ENCODE measurements at regions not wholly inside any gene's neighbourhood (a gene's known extent, or its start where the extent isn't known, plus 50 kb on each side); places are given as distances from the start of the nearest gene placed in this dataset.
"Not testable (repeated sequence)": the region's sequence is repeated elsewhere in the genome, so short reads cannot be mapped to it uniquely, and the experiment has no call there.

DNA sequence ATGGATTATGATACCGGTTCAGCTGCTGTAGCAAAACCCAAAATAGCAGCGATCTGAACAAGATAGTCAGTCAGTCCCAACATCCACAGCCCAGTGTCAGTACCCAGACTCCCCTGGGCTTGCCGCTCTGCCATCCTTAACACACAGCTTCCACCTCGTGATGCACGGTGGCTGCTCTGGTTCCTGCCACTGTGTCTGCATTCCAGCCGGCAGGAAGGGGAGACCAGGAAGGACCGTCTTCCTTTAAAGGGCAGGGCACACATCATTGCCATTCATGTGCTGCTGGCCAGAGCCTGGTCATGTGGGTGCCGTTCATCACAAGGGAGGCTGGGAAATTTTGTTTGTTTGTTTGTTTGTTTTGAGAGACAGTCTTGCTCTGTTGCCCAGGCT is 131.0 kb upstream of the IER5L start:
- TF ChIP-seq, protein P1, sequence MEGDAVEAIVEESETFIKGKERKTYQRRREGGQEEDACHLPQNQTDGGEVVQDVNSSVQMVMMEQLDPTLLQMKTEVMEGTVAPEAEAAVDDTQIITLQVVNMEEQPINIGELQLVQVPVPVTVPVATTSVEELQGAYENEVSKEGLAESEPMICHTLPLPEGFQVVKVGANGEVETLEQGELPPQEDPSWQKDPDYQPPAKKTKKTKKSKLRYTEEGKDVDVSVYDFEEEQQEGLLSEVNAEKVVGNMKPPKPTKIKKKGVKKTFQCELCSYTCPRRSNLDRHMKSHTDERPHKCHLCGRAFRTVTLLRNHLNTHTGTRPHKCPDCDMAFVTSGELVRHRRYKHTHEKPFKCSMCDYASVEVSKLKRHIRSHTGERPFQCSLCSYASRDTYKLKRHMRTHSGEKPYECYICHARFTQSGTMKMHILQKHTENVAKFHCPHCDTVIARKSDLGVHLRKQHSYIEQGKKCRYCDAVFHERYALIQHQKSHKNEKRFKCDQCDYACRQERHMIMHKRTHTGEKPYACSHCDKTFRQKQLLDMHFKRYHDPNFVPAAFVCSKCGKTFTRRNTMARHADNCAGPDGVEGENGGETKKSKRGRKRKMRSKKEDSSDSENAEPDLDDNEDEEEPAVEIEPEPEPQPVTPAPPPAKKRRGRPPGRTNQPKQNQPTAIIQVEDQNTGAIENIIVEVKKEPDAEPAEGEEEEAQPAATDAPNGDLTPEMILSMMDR (conservative IDR thresholded peaks at IDR 0.05; ENCODE audit: low read depth, low read length) = no peak
- no peak for DNase-seq (ENCODE audit: low read depth)
- no peak overlapping the region for H3K4me3 ChIP-seq (ENCODE audit: low read depth, low read length)

DNA sequence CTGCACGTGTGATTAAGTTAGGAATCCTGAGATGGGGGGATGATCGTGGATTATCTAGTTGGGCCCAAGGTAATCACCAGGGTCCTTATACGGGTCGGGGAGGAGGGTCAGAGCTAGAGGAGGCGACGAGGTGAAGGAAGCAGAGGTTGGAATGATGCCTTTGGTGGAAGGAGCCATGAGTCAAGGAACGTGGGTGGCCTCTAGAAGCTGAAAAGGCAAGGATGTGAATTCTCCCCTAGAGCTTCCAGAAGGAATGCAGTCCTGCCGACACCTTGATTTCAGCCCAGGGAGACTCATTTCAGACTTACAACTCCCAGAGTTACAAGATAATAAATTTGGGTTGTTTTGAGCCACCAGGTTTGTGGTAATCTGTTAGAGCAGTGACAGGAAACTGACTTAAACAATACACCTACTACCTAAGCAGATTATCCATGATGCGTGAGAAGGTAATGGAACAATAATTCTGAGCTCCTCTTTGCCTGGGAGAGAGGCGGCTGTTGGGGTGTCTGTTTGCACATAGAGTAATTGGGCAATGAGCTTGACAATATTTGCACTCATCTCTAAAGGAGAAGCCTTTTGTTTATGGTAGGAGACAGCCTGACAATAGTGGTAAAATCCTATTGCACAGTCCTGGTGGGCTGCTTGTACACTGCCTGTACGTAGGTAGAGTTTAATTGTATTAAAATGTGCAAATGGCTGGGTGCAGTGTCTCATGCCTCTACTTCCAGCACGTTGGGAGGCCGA is 129.3 kb upstream of the IER5L start:
- no peak overlapping the region for H3K4me3 ChIP-seq (ENCODE audit: low read depth, low read length)
- TF ChIP-seq, protein P1 (conservative IDR thresholded peaks at IDR 0.05; ENCODE audit: low read depth, low read length) = no peak
- no peak for DNase-seq (ENCODE audit: low read depth)

DNA sequence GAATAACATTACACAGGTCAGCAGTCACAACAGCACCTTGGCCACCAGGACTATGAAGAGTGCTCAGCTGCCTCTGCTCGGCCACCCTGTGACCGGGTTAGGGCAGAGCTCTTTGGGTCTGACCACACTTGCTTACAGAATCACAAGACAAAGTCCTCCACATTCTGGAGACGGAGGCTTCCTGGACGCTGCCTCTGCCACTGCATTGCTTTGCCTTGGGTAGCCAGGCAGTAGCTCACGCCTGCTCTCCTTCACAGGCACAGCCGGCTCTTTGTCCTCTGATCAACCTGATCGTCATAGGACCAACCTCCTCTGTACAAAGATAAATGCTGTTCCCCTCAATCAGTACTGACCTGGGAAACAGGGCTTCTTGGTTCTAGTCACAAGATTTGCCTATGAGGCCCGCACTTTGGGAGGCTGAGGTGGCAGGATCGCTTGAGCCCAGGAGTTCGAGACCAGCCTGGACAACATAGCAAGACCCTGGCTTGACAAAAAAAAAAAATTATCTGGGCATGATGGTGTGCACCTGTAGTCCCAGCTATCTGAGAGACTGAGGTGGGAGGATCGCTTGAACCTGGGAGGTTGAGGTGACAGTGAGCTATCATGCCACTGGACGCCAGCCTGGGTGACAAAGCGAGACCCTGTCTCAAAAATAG is 128.4 kb upstream of the IER5L start:
- DNase-seq (ENCODE audit: low read depth) = no peak
- TF ChIP-seq, protein P1 (conservative IDR thresholded peaks at IDR 0.05; ENCODE audit: low read depth, low read length) = no peak
- no peak overlapping the region for H3K4me3 ChIP-seq (ENCODE audit: low read depth, low read length)

DNA sequence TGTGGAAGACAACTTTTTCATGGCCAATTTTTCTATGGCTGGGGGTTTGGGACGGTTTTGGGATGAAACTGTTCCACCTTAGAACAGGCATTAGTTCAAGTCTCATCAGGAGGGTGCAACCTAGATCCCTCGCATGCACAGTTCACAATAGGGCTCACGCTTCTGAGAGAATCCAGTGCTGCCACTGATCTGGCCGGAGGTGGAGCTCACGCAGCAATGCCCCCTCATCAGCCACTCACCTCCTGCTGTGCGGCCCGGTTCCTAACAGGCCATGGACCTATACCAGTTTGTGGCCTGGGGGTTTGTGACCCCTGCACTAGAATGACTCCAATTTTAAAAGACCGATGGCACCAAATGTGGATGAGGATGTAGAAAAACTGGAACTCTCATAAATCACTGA is 127.2 kb upstream of the IER5L start:
- no peak for DNase-seq (ENCODE audit: low read depth)
- no peak overlapping the region for H3K4me3 ChIP-seq (ENCODE audit: low read depth, low read length)
- TF ChIP-seq, protein P1 (conservative IDR thresholded peaks at IDR 0.05; ENCODE audit: low read depth, low read length) = no peak

DNA sequence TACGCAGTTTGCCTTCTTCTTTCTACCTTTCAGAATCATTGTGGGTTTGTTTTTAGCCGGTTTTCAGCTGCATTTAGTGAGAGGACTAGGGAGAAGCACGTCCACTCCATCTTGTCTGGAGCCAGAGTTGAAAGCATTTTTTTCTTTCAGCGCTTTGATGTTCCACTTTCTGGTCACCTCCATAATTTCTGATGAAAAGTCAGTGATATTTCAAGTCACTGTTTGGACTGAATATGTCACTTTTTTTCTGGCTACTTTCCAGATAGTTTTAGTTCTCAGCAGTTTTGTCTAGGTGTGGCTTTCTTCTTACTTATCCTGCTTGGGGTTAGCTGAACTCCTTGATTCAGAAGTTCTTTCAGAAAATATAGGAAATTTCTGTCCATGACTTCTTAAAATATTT is 123.9 kb upstream of the IER5L start:
- DNase-seq (ENCODE audit: low read depth) = no peak
- TF ChIP-seq, protein P1 (conservative IDR thresholded peaks at IDR 0.05; ENCODE audit: low read depth, low read length) = no peak

DNA sequence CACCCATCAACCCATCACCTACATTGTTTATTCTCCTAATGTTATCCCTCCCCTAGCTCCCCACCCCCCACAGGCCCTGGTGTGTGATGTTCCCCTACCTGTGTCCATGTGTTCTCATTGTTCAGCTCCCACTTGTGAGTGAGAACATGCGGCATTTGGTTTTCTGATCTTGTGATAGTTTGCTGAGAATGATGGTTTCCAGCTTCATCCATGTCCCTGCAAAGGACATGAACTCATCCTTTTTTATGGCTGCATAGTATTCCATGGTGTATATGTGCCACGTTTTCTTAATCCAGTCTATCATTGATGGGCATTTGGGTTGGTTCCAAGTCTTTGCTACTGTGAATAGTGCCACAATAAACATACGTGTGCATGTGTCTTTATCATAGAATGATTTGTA is 118.1 kb upstream of the IER5L start:
- H3K4me3 ChIP-seq (ENCODE audit: low read depth, low read length); DNase-seq (ENCODE audit: low read depth): not testable (repeated sequence)

More for the DNA sequence above, 123.9 kb upstream of the IER5L start:
- H3K4me3 ChIP-seq (ENCODE audit: low read depth, low read length) = no peak overlapping the region

DNA sequence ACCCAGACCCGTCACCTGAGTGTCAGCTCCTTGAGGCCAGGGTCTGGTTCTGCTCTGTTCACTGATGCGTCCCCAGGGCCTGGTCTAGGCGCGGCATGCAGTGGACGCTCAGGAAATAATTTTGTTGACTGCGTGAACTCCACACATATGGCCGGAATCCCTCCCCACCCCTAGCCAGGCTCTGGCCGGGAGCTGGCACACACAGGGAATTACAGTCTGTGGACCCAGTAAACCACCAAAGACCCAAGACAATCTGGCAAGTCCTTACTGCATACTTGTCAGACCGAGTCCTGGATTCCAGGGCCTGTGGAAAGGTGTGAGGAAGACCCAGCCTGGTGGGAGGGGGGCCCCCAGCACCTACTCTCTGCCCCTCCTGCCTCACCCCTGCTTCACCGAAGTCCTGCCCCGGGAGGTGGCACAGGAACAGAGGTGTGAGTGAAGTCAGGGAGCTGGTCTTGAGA is 113.0 kb upstream of the IER5L start:
- TF ChIP-seq, protein P1 (conservative IDR thresholded peaks at IDR 0.05; ENCODE audit: low read depth, low read length) = no peak
- H3K4me3 ChIP-seq (ENCODE audit: low read depth, low read length) = no peak overlapping the region
- DNase-seq (ENCODE audit: low read depth) = no peak
